Fibroblast of pulmonary artery (primary cell): ENCODE measurements at regions not wholly inside any gene's neighbourhood (a gene's known extent, or its start where the extent isn't known, plus 50 kb on each side); places are given as distances from the start of the nearest gene placed in this dataset.
"Not testable (repeated sequence)": the region's sequence is repeated elsewhere in the genome, so short reads cannot be mapped to it uniquely, and the experiment has no call there.

Experiments used
- DNase-seq: peaks from one replicate; pipeline ENCODE4 v3.0.0-alpha.2; 2010; ENCODE audit warnings: low read depth
- H3K4me3 ChIP-seq: replicated peaks from 2 replicates; pipeline ENCODE4 v1.5.1; 2011; ENCODE audit warnings: low read depth, mild to moderate bottlenecking, control low read depth, low read length, moderate library complexity
- TF ChIP-seq, protein P1 (sequence below): IDR thresholded peaks from 2 replicates; pipeline ENCODE4 v1.5.1; 2011; ENCODE audit warnings: mild to moderate bottlenecking, control low read depth, low read length, inconsistent platforms; ENCODE audit errors: missing control alignments

GRCh38 chr10:33706746-33707145 is 372.3 kb upstream of the NRP1 start:
- DNase-seq: peak; percentile 65
- TF ChIP-seq, protein P1, sequence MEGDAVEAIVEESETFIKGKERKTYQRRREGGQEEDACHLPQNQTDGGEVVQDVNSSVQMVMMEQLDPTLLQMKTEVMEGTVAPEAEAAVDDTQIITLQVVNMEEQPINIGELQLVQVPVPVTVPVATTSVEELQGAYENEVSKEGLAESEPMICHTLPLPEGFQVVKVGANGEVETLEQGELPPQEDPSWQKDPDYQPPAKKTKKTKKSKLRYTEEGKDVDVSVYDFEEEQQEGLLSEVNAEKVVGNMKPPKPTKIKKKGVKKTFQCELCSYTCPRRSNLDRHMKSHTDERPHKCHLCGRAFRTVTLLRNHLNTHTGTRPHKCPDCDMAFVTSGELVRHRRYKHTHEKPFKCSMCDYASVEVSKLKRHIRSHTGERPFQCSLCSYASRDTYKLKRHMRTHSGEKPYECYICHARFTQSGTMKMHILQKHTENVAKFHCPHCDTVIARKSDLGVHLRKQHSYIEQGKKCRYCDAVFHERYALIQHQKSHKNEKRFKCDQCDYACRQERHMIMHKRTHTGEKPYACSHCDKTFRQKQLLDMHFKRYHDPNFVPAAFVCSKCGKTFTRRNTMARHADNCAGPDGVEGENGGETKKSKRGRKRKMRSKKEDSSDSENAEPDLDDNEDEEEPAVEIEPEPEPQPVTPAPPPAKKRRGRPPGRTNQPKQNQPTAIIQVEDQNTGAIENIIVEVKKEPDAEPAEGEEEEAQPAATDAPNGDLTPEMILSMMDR: no peak
- H3K4me3 ChIP-seq: no peak overlapping the region

DNA sequence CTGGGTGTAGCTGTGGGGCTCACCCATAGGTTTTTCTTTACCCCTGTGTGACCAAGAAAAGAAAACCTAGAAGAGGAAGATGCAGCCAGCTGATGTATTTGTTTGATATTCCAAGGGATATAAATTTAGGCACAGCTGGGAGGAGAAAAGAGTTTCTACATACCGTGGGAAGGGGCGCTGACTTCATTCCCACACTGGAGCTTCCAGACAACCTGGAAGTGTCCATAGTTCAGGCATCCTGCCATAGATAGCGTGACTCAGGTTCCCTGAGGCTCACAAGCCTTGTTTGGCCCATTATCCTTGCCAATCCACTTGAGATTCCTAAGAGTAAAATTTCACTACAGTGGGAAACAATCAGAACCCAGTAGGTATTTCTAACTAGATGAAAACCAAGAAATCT is 371.7 kb upstream of the NRP1 start:
- DNase-seq: peak; percentile 85
- H3K4me3 ChIP-seq: no peak overlapping the region
- TF ChIP-seq, protein P1: no peak

- DNase-seq: no peak
- TF ChIP-seq, protein P1: no peak
- H3K4me3 ChIP-seq: no peak overlapping the region
Observed at GRCh38 chr10:33704214-33704830, 369.9 kb upstream of the NRP1 start.

- TF ChIP-seq, protein P1: no peak
- no peak overlapping the region for H3K4me3 ChIP-seq
- peak; percentile 43 for DNase-seq
Observed at GRCh38 chr10:33703501-33704213, 369.2 kb upstream of the NRP1 start.

- no peak for DNase-seq
- no peak overlapping the region for H3K4me3 ChIP-seq
- TF ChIP-seq, protein P1: no peak
Observed at GRCh38 chr10:33698033-33698432, 363.6 kb upstream of the NRP1 start.

DNA sequence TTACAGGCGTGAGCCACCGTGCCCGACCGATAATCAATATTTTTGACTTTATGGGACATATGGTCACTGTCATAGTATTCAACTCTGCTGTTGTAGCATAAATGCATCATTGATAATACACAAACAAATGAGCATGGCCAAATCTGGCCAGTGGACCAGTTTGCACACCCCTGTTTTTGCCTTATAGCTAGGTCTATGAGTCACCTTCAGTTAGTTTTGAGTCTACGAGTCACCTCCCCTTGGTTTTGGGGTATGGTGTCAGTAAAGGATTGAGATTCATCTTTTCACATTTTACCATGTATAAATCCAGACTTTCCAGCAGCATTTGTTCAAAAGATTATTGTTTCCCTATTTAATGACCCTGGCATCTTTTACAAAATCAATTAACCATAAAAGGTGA is 362.5 kb upstream of the NRP1 start:
- H3K4me3 ChIP-seq: no peak overlapping the region
- TF ChIP-seq, protein P1: no peak
- DNase-seq: no peak

GRCh38 chr10:33695536-33695935 is 361.1 kb upstream of the NRP1 start:
- TF ChIP-seq, protein P1: no peak
- DNase-seq: no peak
- H3K4me3 ChIP-seq: no peak overlapping the region

GRCh38 chr10:33690536-33690935 is 356.1 kb upstream of the NRP1 start:
- not testable (repeated sequence) for DNase-seq, H3K4me3 ChIP-seq
